Fibroblast of lung (primary cell): ENCODE measurements at regions not wholly inside any gene's neighbourhood (a gene's known extent, or its start where the extent isn't known, plus 50 kb on each side); places are given as distances from the start of the nearest gene placed in this dataset.

Experiments
- DNase-seq, 2 donors: peaks; one replicate each; pipeline versions ENCODE4 v3.0.0 to v3.0.0-alpha.2; 2010; ENCODE audit warnings: low read depth in 2 of 2
- H2AFZ ChIP-seq: 2 replicates; pipeline ENCODE4 v1.5.1; 2012; ENCODE audit warnings: low read length, control low read depth, inconsistent platforms
- H3K27ac ChIP-seq: 2 replicates; pipeline ENCODE4 v1.5.1; 2011; ENCODE audit warnings: low read length, control low read depth; ENCODE audit not compliant: insufficient read depth
- H3K27me3 ChIP-seq: 2 replicates; pipeline ENCODE4 v1.5.1; 2011; ENCODE audit warnings: mild to moderate bottlenecking, low read length; ENCODE audit not compliant: control insufficient read depth, insufficient read depth
- H3K36me3 ChIP-seq: 2 replicates; pipeline ENCODE4 v1.5.1; 2011; ENCODE audit warnings: low read length; ENCODE audit not compliant: control insufficient read depth, insufficient read depth
- H3K4me1 ChIP-seq: 2 replicates; pipeline ENCODE4 v1.5.1; 2011; ENCODE audit warnings: low read length; ENCODE audit not compliant: control insufficient read depth, insufficient read depth; ENCODE audit errors: extremely low read depth
- H3K4me2 ChIP-seq: 2 replicates; pipeline ENCODE4 v1.5.1; 2011; ENCODE audit warnings: low read length, control low read depth; ENCODE audit not compliant: insufficient read depth; ENCODE audit errors: extremely low read depth
- H3K4me3 ChIP-seq, 4 experiments: fragments of 200-600 bp in 1 of 4; sonication (generic) in 1 of 4; replicated peaks in 1 of 4; 2 replicates each; pipeline ENCODE4 v1.5.1; 2011 to 2016; ENCODE audit warnings: low read length in 4 of 4, low read depth in 3 of 4, mild to moderate bottlenecking in 3 of 4, control low read depth in 2 of 4, inconsistent platforms in 1 of 4, mixed read lengths in 1 of 4; ENCODE audit not compliant: insufficient read depth in 1 of 4; ENCODE audit errors: control extremely low read depth in 1 of 4
- H3K79me2 ChIP-seq: 2 replicates; pipeline ENCODE4 v1.5.1; 2012; ENCODE audit warnings: mild to moderate bottlenecking, low read length, inconsistent platforms; ENCODE audit not compliant: control insufficient read depth, insufficient read depth
- H3K9ac ChIP-seq: 2 replicates; pipeline ENCODE4 v1.5.1; 2011; ENCODE audit warnings: mild to moderate bottlenecking, low read length, control low read depth; ENCODE audit not compliant: insufficient read depth
- H3K9me3 ChIP-seq: 2 replicates; pipeline ENCODE4 v1.5.1; 2012; ENCODE audit warnings: low read depth, low read length; ENCODE audit not compliant: control insufficient read depth, insufficient read depth
- H4K20me1 ChIP-seq: 2 replicates; pipeline ENCODE4 v1.5.1; 2011; ENCODE audit warnings: low read length; ENCODE audit not compliant: control insufficient read depth, insufficient read depth; ENCODE audit errors: extremely low read depth
- CTCF ChIP-seq, 2 donors: IDR thresholded peaks in 1 of 2; conservative IDR thresholded peaks in 1 of 2; 1 replicate in 1 of 2; 2 replicates in 1 of 2; pipeline ENCODE4 v1.5.1; 2011 to 2012; ENCODE audit warnings: low read length in 2 of 2, control low read depth in 1 of 2, inconsistent platforms in 1 of 2, low read depth in 1 of 2, mild to moderate bottlenecking in 1 of 2
- EZH2 ChIP-seq: IDR thresholded peaks from 2 replicates; pipeline ENCODE4 v1.5.1; 2012; ENCODE audit warnings: low read length, control low read depth, mild to moderate bottlenecking; ENCODE audit errors: missing control alignments

- Histone ChIP-seq H3K4me1 (no peaks in the 10 kb centered on the region), H3K27me3 (no peaks in the 10 kb centered on the region), H3K27ac (no peak overlapping the region), H3K4me3 (no peak overlapping the region), H3K36me3 (no peaks in the 10 kb centered on the region), H4K20me1 (no peaks in the 10 kb centered on the region), H3K9ac (no peak overlapping the region), H2AFZ (no peak overlapping the region), H3K9me3 (no peaks in the 10 kb centered on the region), H3K4me2 (no peak overlapping the region), H3K79me2 (no peaks in the 10 kb centered on the region)
- TF ChIP-seq CTCF (conservative IDR thresholded peaks at IDR 0.05 in 1 of 2, IDR thresholded peaks at IDR 0.05 in 1 of 2; ENCODE audit: low read depth in 1 of 2, low read length in 2 of 2) = no peak
- no peak for TF ChIP-seq EZH2
- DNase-seq = no peak
Measured at GRCh38 chr16:7997966-7998365, 592.3 kb downstream of the TMEM114 start.

- no peaks in the 10 kb centered on the region for H3K79me2 ChIP-seq
- no peak overlapping the region for H3K27ac ChIP-seq
- TF ChIP-seq CTCF (conservative IDR thresholded peaks at IDR 0.05 in 1 of 2, IDR thresholded peaks at IDR 0.05 in 1 of 2; ENCODE audit: low read depth in 1 of 2, low read length in 2 of 2) (no peak), EZH2 (no peak)
- H2AFZ ChIP-seq = no peak overlapping the region
- H3K9me3 ChIP-seq = no peaks in the 10 kb centered on the region
- H3K4me3 ChIP-seq = no peak overlapping the region
- no peak overlapping the region for H3K4me2 ChIP-seq
- no peak for DNase-seq
- H4K20me1 ChIP-seq = no peaks in the 10 kb centered on the region
- no peak overlapping the region for H3K9ac ChIP-seq
- H3K36me3 ChIP-seq = no peaks in the 10 kb centered on the region
- H3K4me1 ChIP-seq = no peaks in the 10 kb centered on the region
- no peaks in the 10 kb centered on the region for H3K27me3 ChIP-seq
Measured at GRCh38 chr16:7992616-7993015, 597.7 kb downstream of the TMEM114 start.

- no peak overlapping the region for H3K27ac ChIP-seq
- DNase-seq = no peak
- H4K20me1 ChIP-seq = no peaks in the 10 kb centered on the region
- no peaks in the 10 kb centered on the region for H3K27me3 ChIP-seq
- H3K9me3 ChIP-seq = no peaks in the 10 kb centered on the region
- no peak overlapping the region for H3K4me2 ChIP-seq
- no peaks in the 10 kb centered on the region for H3K4me1 ChIP-seq
- H3K36me3 ChIP-seq = no peaks in the 10 kb centered on the region
- no peaks in the 10 kb centered on the region for H3K79me2 ChIP-seq
- no peak overlapping the region for H3K4me3 ChIP-seq
- TF ChIP-seq EZH2 = no peak
- TF ChIP-seq CTCF (conservative IDR thresholded peaks at IDR 0.05 in 1 of 2, IDR thresholded peaks at IDR 0.05 in 1 of 2; ENCODE audit: low read depth in 1 of 2, low read length in 2 of 2) = no peak
- H2AFZ ChIP-seq = no peak overlapping the region
- no peak overlapping the region for H3K9ac ChIP-seq
Measured at GRCh38 chr16:7990626-7991260, 599.6 kb downstream of the TMEM114 start.
